NT2/D1 (cell line): ENCODE measurements at regions not wholly inside any gene's neighbourhood (a gene's known extent, or its start where the extent isn't known, plus 50 kb on each side); places are given as distances from the start of the nearest gene placed in this dataset.

ENCODE experiments used
- SUZ12 ChIP-seq: IDR thresholded peaks from 2 replicates; pipeline ENCODE4 v1.6.1; 2011; ENCODE audit not compliant: insufficient read length, insufficient read depth; ENCODE audit errors: extremely low read depth
- YY1 ChIP-seq: IDR thresholded peaks from 2 replicates; pipeline ENCODE4 v1.6.1; 2011; ENCODE audit not compliant: insufficient read length, insufficient read depth
- ZNF274 ChIP-seq: IDR thresholded peaks from 2 replicates; pipeline ENCODE4 v1.6.1; 2011; ENCODE audit warnings: mild to moderate bottlenecking, low read depth, low read length

GRCh38 chr14:101248840-101249675 is 312.2 kb upstream of the DIO3 start:
- TF ChIP-seq YY1 (no peak), ZNF274 (no peak), SUZ12 (no peak)
